Left lung (tissue), 4 donors: ENCODE measurements at regions not wholly inside any gene's neighbourhood (a gene's known extent, or its start where the extent isn't known, plus 50 kb on each side); places are given as distances from the start of the nearest gene placed in this dataset.

Experiments
- ATAC-seq: fragments of 200-7000 bp; cut with Tn5 transposase; one replicate; pipeline ENCODE4 v1.9.1; 2020; ENCODE audit warnings: moderate library complexity
- DNase-seq, 4 donors: peaks; one replicate each; pipeline ENCODE4 v3.0.0-alpha.2; 2013 to 2020
- H3K27ac ChIP-seq, 2 donors: fragments of 200-600 bp; sonication (generic) in 1 of 2; one replicate each; pipeline versions ENCODE4 v1.5.0 to v1.8.0; 2020 to 2021
- H3K27me3 ChIP-seq, 2 donors: fragments of 200-600 bp; sonication (generic) in 1 of 2; one replicate each; pipeline versions ENCODE4 v1.5.0 to v1.8.0; 2020 to 2021
- H3K36me3 ChIP-seq, 2 donors: fragments of 200-600 bp; sonication (generic) in 1 of 2; one replicate each; pipeline versions ENCODE4 v1.5.0 to v1.8.0; 2020 to 2021
- H3K4me1 ChIP-seq, 2 donors: fragments of 200-600 bp; one replicate each; pipeline ENCODE4 v1.8.0; 2021
- H3K4me3 ChIP-seq, 2 donors: fragments of 200-600 bp; sonication (generic) in 1 of 2; one replicate each; pipeline versions ENCODE4 v1.5.0 to v1.8.0; 2020 to 2021; ENCODE audit warnings: mild to moderate bottlenecking in 1 of 2
- H3K9me3 ChIP-seq, 2 donors: fragments of 200-600 bp; sonication (generic) in 1 of 2; one replicate each; pipeline versions ENCODE4 v1.5.0 to v1.8.0; 2020 to 2021
- intact Hi-C, 2 donors: fragments of 100-400 bp; cut with DNase I; formaldehyde crosslinking; loops; one replicate each; pipeline versions ENCODE4 v1.11.2 to v1.14.2; 2022
- TF ChIP-seq, protein P1 (sequence below), 2 donors: fragments of 200-600 bp; sonication (generic) in 1 of 2; IDR thresholded peaks; one replicate each; pipeline versions ENCODE4 v1.5.0 to v1.8.0; 2021; ENCODE audit warnings: antibody characterized with exemption in 2 of 2
- donor health status: DM: no; HTN: yes; CAD: no.
- donor health status: DM: no; HTN: no; CAD: no.

- no peaks in the 10 kb centered on the region for H3K4me1 ChIP-seq
- ATAC-seq, result no peak
- no peaks in the 10 kb centered on the region for H3K36me3 ChIP-seq
- no peak for DNase-seq
- intact Hi-C loops, result no loop called here
- TF ChIP-seq, protein P1, sequence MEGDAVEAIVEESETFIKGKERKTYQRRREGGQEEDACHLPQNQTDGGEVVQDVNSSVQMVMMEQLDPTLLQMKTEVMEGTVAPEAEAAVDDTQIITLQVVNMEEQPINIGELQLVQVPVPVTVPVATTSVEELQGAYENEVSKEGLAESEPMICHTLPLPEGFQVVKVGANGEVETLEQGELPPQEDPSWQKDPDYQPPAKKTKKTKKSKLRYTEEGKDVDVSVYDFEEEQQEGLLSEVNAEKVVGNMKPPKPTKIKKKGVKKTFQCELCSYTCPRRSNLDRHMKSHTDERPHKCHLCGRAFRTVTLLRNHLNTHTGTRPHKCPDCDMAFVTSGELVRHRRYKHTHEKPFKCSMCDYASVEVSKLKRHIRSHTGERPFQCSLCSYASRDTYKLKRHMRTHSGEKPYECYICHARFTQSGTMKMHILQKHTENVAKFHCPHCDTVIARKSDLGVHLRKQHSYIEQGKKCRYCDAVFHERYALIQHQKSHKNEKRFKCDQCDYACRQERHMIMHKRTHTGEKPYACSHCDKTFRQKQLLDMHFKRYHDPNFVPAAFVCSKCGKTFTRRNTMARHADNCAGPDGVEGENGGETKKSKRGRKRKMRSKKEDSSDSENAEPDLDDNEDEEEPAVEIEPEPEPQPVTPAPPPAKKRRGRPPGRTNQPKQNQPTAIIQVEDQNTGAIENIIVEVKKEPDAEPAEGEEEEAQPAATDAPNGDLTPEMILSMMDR (IDR thresholded peaks at IDR 0.05), result no peak
- no peaks in the 10 kb centered on the region for H3K9me3 ChIP-seq
- peaks cover 7 to 95% of the 10 kb centered on the region in 2 donors for H3K27me3 ChIP-seq
- no peak overlapping the region for H3K4me3 ChIP-seq
- no peak overlapping the region for H3K27ac ChIP-seq
These were observed 157.4 kb downstream of the ACTL8 start for GRCh38 chr1:17912491-17912890.

DNA sequence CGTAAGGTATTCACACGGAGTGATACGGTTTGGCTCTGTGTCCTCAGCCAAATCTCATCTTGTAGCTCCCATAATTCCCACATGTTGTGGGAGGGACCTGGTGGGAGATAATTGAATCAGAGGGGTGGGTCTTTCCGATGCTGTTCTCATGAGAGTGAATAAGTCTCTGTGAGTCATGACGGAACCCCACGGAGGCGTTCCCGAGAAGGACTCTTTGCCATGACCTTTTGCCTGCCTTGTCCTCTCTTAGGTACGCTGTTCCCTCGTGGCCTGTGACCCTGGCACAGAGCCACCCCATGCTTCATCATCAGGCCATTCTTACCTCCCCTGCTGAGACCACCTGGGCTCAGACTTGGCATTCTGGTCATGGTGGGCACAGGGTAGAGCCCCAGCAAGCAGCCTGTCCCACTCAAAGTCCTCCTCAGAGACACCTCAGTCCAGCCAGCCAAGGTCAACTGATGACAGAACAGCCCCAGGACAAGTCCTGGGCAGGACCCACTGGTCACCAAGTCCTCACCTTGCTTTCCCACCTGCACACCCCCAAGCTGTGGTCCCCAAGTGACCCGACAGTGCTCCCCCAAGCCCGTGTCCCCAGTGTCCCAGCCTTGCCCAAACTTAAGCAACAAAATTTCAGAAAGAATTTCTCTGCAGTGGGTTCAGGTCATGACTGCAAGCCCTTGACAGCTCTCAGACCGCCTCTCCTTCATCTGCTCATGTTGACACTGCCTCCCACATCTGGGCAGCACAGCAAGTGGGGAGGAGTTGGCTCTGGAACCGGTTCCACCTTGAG is 158.4 kb downstream of the ACTL8 start:
- Histone ChIP-seq H3K4me3 (no peak overlapping the region), H3K27ac (no peak overlapping the region), H3K27me3 (peaks cover 7 to 97% of the 10 kb centered on the region in 2 donors), H3K36me3 (no peaks in the 10 kb centered on the region), H3K4me1 (no peaks in the 10 kb centered on the region), H3K9me3 (no peaks in the 10 kb centered on the region)
- no peak for ATAC-seq
- intact Hi-C loops, result no loop called here
- no peak for DNase-seq
- TF ChIP-seq, protein P1 (IDR thresholded peaks at IDR 0.05), result no peak

DNA sequence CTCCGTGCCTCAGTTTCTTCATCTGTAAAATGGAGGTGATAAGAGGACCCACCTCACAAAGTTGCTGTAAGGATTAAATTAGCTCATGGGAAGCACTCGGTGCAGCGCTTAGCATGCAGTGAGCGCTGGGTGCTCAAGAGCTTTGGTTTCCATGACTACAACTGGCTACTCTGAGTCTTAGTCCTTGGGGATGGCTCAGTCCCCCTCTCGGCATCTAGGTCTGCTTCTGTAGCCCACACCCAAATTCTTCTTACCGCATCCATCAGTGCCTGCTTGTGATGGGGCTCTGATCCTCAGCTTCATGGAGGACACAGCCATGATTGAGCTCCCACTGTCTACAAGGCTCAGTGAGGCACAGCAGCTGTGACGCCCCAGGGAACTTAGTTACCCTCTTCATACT is 159.0 kb downstream of the ACTL8 start:
- DNase-seq (no peak), ATAC-seq (no peak)
- TF ChIP-seq, protein P1 (IDR thresholded peaks at IDR 0.05), result no peak

GRCh38 chr1:17914987-17915386 is 159.9 kb downstream of the ACTL8 start:
- Histone ChIP-seq H3K4me1 (no peaks in the 10 kb centered on the region), H3K27me3 (peaks cover 7 to 91% of the 10 kb centered on the region in 2 donors), H3K9me3 (no peaks in the 10 kb centered on the region), H3K36me3 (no peaks in the 10 kb centered on the region), H3K4me3 (no peak overlapping the region), H3K27ac (no peak overlapping the region)
- DNase-seq (no peak), ATAC-seq (no peak)
- intact Hi-C loops, result no loop called here
- TF ChIP-seq, protein P1 (IDR thresholded peaks at IDR 0.05), result no peak

More for the DNA sequence above, 159.0 kb downstream of the ACTL8 start:
- no peaks in the 10 kb centered on the region for H3K4me1 ChIP-seq
- H3K27me3 ChIP-seq, result peaks cover 7 to 95% of the 10 kb centered on the region in 2 donors
- intact Hi-C loops, result no loop called here
- no peaks in the 10 kb centered on the region for H3K9me3 ChIP-seq
- H3K4me3 ChIP-seq, result no peak overlapping the region
- H3K27ac ChIP-seq, result no peak overlapping the region
- H3K36me3 ChIP-seq, result no peaks in the 10 kb centered on the region

DNA sequence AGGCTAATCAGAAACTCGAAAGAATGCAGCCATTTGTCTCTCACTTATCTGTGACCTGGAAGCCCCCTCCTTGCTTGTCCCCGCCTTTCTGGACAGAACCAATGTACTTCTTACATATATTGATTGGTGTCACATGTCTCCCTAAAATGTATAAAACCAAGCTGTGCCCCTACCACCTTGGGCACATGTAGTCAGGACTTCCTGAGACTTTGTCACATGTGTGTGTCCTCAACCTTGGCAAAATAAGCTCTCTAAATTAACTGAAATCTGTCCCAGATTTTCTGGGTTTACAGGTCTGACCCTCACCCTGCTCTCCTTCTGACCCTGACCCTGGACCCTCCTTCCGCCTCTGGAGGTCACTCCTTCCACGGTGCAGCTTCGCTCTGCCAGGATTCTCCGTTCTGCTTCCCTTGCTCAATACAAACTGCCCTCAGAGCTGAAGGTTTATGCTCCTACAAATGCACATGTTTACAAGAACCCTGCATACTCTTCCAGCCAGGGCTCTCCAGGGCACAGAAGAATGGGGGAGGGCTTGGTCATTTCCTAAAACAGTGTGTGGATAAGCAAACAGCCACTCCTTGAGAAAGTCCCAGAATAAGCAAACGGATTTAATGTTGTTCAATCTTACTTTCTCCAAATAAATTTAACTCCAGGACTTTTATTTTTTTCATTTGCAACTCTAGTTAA is 160.5 kb downstream of the ACTL8 start:
- no peak for ATAC-seq
- TF ChIP-seq, protein P1 (IDR thresholded peaks at IDR 0.05), result no peak
- Histone ChIP-seq H3K4me1 (no peaks in the 10 kb centered on the region), H3K36me3 (no peaks in the 10 kb centered on the region), H3K27me3 (peaks cover 7 to 91% of the 10 kb centered on the region in 2 donors), H3K9me3 (no peaks in the 10 kb centered on the region), H3K4me3 (no peak overlapping the region), H3K27ac (no peak overlapping the region)
- intact Hi-C loops, result no loop called here
- no peak for DNase-seq
